Ectodermal cell (in vitro differentiated cells): ENCODE measurements at regions not wholly inside any gene's neighbourhood (a gene's known extent, or its start where the extent isn't known, plus 50 kb on each side); places are given as distances from the start of the nearest gene placed in this dataset.
"Not testable (repeated sequence)": the region's sequence is repeated elsewhere in the genome, so short reads cannot be mapped to it uniquely, and the experiment has no call there.

Experiments used
- H3K27ac ChIP-seq: 2 replicates; pipeline ENCODE4 v1.7.0; 2013; ENCODE audit warnings: mild to moderate bottlenecking, low read depth, low read length; ENCODE audit not compliant: insufficient read depth, poor library complexity, severe bottlenecking
- H3K27me3 ChIP-seq: 2 replicates; pipeline ENCODE4 v1.7.0; 2013; ENCODE audit warnings: mild to moderate bottlenecking, low read length; ENCODE audit not compliant: insufficient read depth, control insufficient read depth, poor library complexity, severe bottlenecking
- H3K36me3 ChIP-seq: one replicate; pipeline ENCODE4 v1.7.0; 2013; ENCODE audit warnings: low read length; ENCODE audit not compliant: control insufficient read depth, insufficient read depth
- H3K4me1 ChIP-seq: one replicate; pipeline ENCODE4 v1.7.0; 2013; ENCODE audit warnings: low read length; ENCODE audit not compliant: control insufficient read depth, insufficient read depth
- H3K4me3 ChIP-seq: 2 replicates; pipeline ENCODE4 v1.7.0; 2013; ENCODE audit warnings: low read depth, low read length, control low read depth; ENCODE audit not compliant: insufficient read depth
- H3K9me3 ChIP-seq: 2 replicates; pipeline ENCODE4 v1.7.0; 2013; ENCODE audit warnings: mild to moderate bottlenecking, low read length, moderate library complexity; ENCODE audit not compliant: control insufficient read depth
- WGBS, 2 experiments: methylation state at CpG; one replicate each; pipeline ENCODE4 v1.1.7; 2013; ENCODE audit warnings: missing lambda C conversion rate in 2 of 2; 5-methylcytosine and 5-hydroxymethylcytosine counted together

- no peaks in the 10 kb centered on the region for H3K9me3 ChIP-seq
- no peaks in the 10 kb centered on the region for H3K27me3 ChIP-seq
- 86% methylated on average over 9 of the region's 9 CpGs for WGBS, 2 experiments
- H3K4me1 ChIP-seq: no peaks in the 10 kb centered on the region
- H3K27ac ChIP-seq: no peak overlapping the region
- H3K36me3 ChIP-seq: no peaks in the 10 kb centered on the region
- no peak overlapping the region for H3K4me3 ChIP-seq
Observed at GRCh38 chr17:52477824-52478699, 319.5 kb upstream of the CA10 start.

- 72 to 78% methylated on average over 2 of the region's 2 CpGs for WGBS, 2 experiments
- Histone ChIP-seq H3K27me3 (no peaks in the 10 kb centered on the region), H3K27ac (no peak overlapping the region), H3K36me3 (no peaks in the 10 kb centered on the region), H3K9me3 (no peaks in the 10 kb centered on the region), H3K4me3 (no peak overlapping the region), H3K4me1 (no peaks in the 10 kb centered on the region)
Observed at GRCh38 chr17:52476638-52477313, 318.3 kb upstream of the CA10 start.

- 92% methylated on average over 2 of the region's 2 CpGs; no CpG with 5 or more reads in 1 of the 2 experiments for WGBS, 2 experiments
- Histone ChIP-seq H3K36me3 (no peaks in the 10 kb centered on the region), H3K27me3 (no peaks in the 10 kb centered on the region), H3K27ac (no peak overlapping the region), H3K4me3 (no peak overlapping the region), H3K4me1 (no peaks in the 10 kb centered on the region), H3K9me3 (no peaks in the 10 kb centered on the region)
Observed at GRCh38 chr17:52470553-52470952, 312.0 kb upstream of the CA10 start.

- H3K4me3 ChIP-seq: no peak overlapping the region
- no peaks in the 10 kb centered on the region for H3K9me3 ChIP-seq
- H3K36me3 ChIP-seq: no peaks in the 10 kb centered on the region
- WGBS, 2 experiments: 64 to 73% methylated on average over 3 of the region's 3 CpGs
- H3K27ac ChIP-seq: no peak overlapping the region
- no peaks in the 10 kb centered on the region for H3K27me3 ChIP-seq
- H3K4me1 ChIP-seq: no peaks in the 10 kb centered on the region
Observed at GRCh38 chr17:52465407-52465806, 306.9 kb upstream of the CA10 start.

- Histone ChIP-seq H3K27me3 (no peaks in the 10 kb centered on the region), H3K9me3 (no peaks in the 10 kb centered on the region), H3K4me1 (no peaks in the 10 kb centered on the region), H3K4me3 (no peak overlapping the region), H3K27ac (no peak overlapping the region), H3K36me3 (no peaks in the 10 kb centered on the region)
Observed at GRCh38 chr17:52451294-52451861, 292.9 kb upstream of the CA10 start.

- H3K4me1 ChIP-seq: no peaks in the 10 kb centered on the region
- peaks cover 4% of the 10 kb centered on the region for H3K9me3 ChIP-seq
- H3K4me3 ChIP-seq: no peak overlapping the region
- no peak overlapping the region for H3K27ac ChIP-seq
- H3K27me3 ChIP-seq: no peaks in the 10 kb centered on the region
- no peaks in the 10 kb centered on the region for H3K36me3 ChIP-seq
- 79 to 83% methylated on average over 1 to 2 of the region's 2 CpGs for WGBS, 2 experiments
Observed at GRCh38 chr17:52442350-52442749, 283.8 kb upstream of the CA10 start.

GRCh38 chr17:52420555-52421078 is 262.1 kb upstream of the CA10 start:
- WGBS, 2 experiments: 60 to 66% methylated on average over 2 of the region's 2 CpGs

GRCh38 chr17:52419229-52419641 is 260.7 kb upstream of the CA10 start:
- no peak overlapping the region for H3K4me3 ChIP-seq
- H3K27ac ChIP-seq: no peak overlapping the region
- 79 to 86% methylated on average over 3 of the region's 3 CpGs for WGBS, 2 experiments
- H3K9me3 ChIP-seq: peaks cover 2% of the 10 kb centered on the region
- no peaks in the 10 kb centered on the region for H3K36me3 ChIP-seq
- no peaks in the 10 kb centered on the region for H3K27me3 ChIP-seq
- no peaks in the 10 kb centered on the region for H3K4me1 ChIP-seq

More at GRCh38 chr17:52420555-52421078, 262.1 kb upstream of the CA10 start:
- Histone ChIP-seq H3K27ac (no peak overlapping the region), H3K4me3 (no peak overlapping the region), H3K4me1 (no peaks in the 10 kb centered on the region), H3K27me3 (no peaks in the 10 kb centered on the region), H3K36me3 (no peaks in the 10 kb centered on the region), H3K9me3 (peaks cover 2% of the 10 kb centered on the region)

- WGBS, 2 experiments: 62 to 74% methylated on average over 1 of the region's 1 CpG
- H3K36me3 ChIP-seq: no peaks in the 10 kb centered on the region
- no peak overlapping the region for H3K4me3 ChIP-seq
- H3K27me3 ChIP-seq: no peaks in the 10 kb centered on the region
- no peaks in the 10 kb centered on the region for H3K4me1 ChIP-seq
- H3K27ac ChIP-seq: no peak overlapping the region
- H3K9me3 ChIP-seq: peaks cover 2% of the 10 kb centered on the region
Observed at GRCh38 chr17:52410781-52411180, 252.3 kb upstream of the CA10 start.

GRCh38 chr17:52409222-52409621 is 250.7 kb upstream of the CA10 start:
- WGBS, 2 experiments: 73 to 78% methylated on average over 15 of the region's 15 CpGs

More at GRCh38 chr17:52409222-52409621, 250.7 kb upstream of the CA10 start:
- H3K4me1 ChIP-seq, H3K27me3 ChIP-seq, H3K4me3 ChIP-seq, H3K27ac ChIP-seq, H3K36me3 ChIP-seq, H3K9me3 ChIP-seq: not testable (repeated sequence)
